Left ventricle myocardium superior (tissue), 1 donor: ENCODE measurements at regions not wholly inside any gene's neighbourhood (a gene's known extent, or its start where the extent isn't known, plus 50 kb on each side); places are given as distances from the start of the nearest gene placed in this dataset.
A peak's percentile ranks its signal among the peaks of the same experiment; 100 is the strongest.
"Not testable (repeated sequence)": the region's sequence is repeated elsewhere in the genome, so short reads cannot be mapped to it uniquely, and the experiment has no call there.

Experiments
- ATAC-seq: fragments of 200-7000 bp; cut with Tn5 transposase; one replicate; pipeline ENCODE4 v1.9.1; 2020; ENCODE audit warnings: mild to moderate bottlenecking, moderate library complexity
- DNase-seq: peaks from one replicate; pipeline ENCODE4 v3.0.0-alpha.2; 2020
- intact Hi-C: fragments of 100-400 bp; cut with micrococcal nuclease; formaldehyde crosslinking; loops from one replicate; pipeline ENCODE4 v1.11.0; 2022
- donor health status: DM: no; HTN: yes; CAD: no; lungs with severe emphysema.

DNA sequence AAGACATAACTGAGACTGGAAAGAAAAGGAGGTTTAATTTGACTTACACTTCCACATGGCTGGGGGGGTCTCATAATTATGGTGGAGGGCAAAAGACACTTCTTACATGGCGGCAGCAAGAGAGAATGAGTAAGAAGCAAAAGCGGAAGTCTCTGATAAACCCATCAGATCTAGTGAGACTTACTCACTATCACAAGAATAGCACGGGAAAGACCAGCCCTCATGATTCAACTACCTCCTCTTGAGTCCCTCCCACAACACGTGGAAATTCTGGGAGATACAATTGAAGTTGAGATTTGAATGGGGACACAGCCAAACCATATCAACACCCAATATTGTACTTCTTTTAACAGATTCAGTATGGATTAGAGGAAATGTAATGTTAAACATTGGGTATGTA, 646.6 kb downstream of the ANKRD50 start:
- ATAC-seq, result no peak
- intact Hi-C loops, result no loop called here
- no peak for DNase-seq

DNA sequence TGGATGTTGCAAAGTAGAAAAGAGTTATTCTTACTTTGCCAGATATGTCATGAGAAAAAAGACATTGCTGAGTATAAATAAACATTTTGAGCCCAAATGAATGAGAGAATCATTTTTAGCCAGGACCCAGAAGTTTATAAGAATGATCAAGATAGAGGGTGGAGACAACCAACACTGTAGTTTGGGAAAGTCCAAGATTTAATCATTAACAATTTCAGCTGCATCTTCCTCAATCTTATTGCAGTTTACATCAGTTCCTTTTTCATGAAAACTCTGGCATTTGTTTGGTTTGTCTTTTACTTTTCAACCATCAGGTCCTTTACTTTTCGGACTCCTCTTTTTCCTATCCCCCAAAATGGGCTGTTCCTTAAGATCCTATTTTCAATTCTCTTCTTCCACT, 645.9 kb downstream of the ANKRD50 start:
- intact Hi-C loops, result no loop called here
- DNase-seq, result no peak
- ATAC-seq, result no peak

DNA sequence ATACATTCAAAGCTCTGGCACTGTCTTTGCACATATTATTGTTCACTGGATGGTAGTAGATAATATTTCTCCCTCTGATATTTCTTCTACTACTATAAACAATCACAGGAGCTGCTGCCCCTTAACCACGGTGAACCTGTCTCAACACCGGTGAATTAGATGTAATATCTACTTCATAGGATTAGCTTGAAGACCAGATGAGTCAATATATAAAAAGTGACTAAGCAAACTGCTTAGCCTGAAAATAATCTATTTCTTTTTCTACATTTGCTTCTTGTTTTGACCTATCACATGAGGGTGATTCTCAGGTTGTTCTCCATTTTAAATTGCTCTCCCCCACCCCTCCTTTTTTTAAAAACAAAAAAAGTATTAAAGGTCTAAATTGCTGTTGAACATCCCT, 645.5 kb downstream of the ANKRD50 start:
- DNase-seq (no peak), ATAC-seq (no peak)
- intact Hi-C loops, result no loop called here

DNA sequence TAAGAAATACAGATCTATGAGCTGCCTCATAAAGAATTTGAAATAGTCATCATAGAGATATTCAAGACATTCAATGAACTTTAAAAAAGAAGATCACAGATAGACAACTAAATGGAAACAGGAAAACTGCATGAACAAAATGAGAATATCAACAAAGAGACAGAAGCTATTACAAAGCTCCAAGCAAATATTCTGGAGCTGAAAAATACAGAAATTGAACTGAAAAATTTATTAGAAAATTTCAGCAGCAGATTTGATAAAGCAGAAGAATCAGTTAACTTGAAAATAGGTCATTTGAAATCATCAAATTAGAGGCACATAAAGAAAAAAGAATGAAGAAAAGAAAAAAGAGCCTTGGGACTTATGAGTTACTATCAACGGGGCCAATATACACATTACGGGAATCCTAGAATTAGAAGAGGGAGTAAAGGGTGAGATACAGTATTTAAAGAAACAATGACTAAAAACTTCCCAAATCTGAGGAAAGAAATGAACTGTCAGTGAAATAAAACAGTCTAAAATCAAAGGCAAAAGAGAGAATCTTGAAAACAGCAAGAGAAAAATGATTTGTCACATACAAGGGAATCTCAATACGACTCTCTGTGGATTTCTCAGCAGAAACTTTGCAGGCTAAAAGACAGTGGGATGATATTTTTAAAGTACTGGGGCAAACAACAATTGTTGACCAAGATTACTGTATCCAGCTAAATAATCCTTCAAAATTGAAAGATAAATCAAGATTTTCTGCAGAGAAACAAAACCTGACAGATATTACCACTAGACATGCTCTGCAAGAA, 641.6 kb downstream of the ANKRD50 start:
- DNase-seq (no peak), ATAC-seq (no peak)
- intact Hi-C loops, result no loop called here

DNA sequence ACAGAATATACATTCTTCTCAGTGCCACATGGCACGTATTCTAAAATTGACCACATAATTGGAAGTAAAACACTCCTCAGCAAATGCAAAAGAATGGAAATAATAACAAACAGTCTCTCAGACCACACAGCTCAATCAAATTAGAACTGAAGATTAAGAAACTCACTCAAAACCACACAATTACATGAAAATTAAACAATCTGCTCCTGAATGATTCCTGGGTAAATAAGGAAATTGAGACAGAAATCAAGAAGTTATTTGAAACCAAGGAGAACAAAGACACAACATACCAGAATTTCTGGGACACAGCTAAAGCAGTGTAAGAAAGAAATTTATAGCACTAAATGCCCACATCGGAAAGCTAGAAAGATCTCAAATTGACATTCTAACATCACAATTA, 637.3 kb downstream of the ANKRD50 start:
- DNase-seq, intact Hi-C loops, ATAC-seq: not testable (repeated sequence)

DNA sequence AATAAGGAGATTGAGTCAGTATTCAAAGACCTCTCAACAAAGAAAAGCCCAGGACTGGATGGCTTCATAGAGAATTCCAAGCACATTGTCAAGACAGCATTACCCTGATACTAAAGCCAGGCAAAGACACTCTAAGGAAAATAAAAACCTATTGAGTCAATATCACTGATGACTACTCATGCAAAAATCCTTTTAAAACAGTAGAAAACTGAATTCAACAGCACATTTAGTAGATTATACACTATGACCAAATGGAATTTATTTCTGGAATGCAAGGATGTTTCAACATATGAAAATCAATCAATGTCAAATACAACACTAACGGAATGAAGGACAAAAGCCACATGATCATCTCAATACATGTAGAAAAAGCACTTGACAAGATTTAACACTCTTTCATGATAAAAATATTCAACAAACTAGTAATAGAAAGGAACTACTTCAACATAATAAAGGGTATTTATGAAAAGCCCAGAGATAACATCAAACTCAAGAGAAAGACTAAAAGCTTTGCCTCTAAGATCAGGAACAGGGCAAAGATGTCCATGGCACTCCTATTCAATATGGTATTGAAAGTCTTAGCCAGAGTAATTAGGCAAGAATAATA, 633.3 kb downstream of the ANKRD50 start:
- no peak for DNase-seq
- intact Hi-C loops, result no loop called here

DNA sequence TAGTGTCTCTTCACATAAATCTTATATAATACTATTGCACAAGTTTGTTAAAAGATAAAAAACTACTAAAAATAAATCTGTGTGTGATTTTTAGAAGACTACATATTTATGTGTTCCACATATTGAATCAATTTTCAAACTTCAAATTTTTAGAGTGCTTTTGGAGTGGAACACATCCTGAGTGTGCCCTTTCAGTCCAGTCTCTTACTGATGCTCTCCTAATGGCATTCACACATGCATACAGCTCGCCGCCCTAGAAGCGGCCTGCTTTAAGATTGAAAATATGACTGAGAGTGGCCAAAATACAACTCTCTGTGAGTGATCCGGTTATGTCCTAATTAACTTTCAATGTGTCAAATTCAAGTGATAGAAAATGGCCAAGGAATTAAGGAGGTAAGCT, 628.8 kb downstream of the ANKRD50 start:
- intact Hi-C loops, result no loop called here
- ATAC-seq, result no peak

More for the DNA sequence above, 633.3 kb downstream of the ANKRD50 start:
- no peak for ATAC-seq

DNA sequence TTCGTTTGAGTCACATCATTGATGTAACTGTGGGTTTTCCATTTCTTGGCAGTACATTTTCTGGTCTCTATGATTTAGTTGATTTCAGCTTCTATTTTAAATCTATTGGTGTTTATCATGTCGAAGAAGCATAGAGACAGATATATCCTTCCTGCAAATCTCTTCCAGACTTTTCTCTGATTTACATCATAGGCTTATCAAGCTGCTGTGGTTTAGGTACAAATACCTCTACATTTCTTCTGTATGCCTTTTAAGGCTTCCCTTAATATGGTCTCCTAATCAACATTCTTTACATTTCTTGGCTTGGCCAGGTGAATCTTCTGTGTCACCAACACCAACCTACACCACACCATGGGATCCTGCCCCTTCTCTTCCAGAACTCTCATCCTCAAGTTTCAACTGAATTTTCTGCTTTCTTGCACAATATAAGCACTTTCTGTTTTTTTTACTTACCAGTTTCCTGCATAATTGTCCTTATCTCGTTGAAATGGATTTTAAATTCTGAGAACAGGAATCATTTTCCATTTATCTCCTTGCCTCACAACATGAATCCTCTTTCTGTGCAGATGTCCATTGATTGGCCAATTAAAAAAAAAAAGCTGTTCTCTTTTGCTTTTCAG, 626.9 kb downstream of the ANKRD50 start:
- ATAC-seq (no peak), DNase-seq (no peak)
- intact Hi-C loops, result no loop called here

More for the DNA sequence above, 628.8 kb downstream of the ANKRD50 start:
- DNase-seq, result no peak

DNA sequence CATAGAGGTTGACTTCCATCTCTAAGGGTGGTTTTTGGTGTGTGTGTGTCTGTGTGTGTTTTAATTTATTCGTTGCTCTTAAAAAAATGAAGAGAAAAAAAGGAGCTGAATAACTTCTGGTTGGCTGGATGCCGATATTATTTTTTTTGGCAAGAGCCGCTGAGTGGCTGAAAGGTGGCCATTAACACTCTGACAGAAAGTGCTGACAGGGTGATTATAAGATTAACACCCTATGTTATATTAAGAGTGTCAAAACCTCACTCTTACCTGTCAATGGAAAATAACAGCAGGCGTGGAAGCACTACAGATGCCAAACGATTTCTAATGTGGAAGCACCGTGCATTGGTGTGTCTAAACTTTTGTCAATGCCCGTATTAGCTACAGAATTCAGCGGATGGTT, 622.5 kb downstream of the ANKRD50 start:
- intact Hi-C loops, result no loop called here
- peak; percentile 38 for ATAC-seq
- DNase-seq, result no peak

DNA sequence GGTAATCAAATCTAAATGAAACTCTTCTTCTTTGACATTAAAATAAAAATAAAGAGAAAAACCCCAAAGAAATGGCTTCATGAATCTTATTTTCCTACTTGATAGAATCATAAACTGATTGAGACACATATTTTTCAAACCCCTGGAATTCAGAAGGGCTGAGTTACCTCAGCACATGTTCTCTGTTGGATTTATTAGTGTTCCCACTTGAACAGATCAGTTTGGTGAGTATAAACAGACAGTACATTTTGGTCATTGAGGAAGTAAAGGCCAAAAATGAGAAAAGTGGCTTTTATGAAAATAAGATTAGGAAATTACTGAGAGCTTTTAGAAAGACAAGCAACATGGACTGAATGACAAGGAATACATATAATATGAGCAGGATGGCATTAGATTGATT, 620.4 kb downstream of the ANKRD50 start:
- ATAC-seq, result peak; percentile 22
- DNase-seq, result no peak
- intact Hi-C loops, result no loop called here

DNA sequence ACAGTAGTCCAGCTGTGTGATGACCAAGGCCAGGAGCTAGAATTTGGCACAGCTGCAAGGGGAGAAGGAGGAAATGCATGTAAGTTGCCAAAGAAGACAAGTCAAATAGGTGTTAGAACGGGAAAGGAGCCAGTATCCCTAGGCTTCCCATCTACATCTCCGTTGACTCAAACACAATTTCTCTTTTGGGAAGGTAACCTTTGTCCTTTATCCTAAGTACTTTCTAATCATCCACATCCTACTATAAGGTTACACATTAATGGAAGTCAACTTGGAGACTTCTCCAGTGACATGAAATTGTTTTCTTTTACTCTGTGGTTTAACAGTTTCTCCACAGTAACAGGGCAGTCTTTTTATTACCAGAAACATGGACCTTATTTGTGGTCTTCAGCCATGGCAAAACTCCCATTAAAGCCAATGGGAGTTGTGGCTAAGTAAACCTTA, 620.0 kb downstream of the ANKRD50 start:
- ATAC-seq (peak; percentile 60), DNase-seq (no peak)
- intact Hi-C loops, result no loop called here

DNA sequence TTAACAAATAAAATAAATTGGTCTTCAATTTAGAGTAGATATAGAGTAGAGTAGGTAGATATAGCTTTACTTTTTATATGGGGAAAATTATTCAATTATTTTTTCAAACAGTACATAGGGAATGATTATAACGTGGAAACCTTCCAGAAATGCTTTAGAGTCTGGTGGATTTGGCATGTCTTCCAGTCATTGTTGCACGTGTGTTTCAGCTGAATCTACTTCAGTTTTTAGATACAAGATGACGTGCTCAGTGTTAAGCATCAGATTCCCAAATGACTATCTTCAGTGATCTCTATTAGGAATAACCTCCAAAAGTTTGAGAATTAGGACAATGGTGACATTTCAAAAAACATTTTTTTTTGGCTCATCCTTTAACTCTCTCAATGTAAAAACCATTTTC, 616.9 kb downstream of the ANKRD50 start:
- DNase-seq (no peak), ATAC-seq (peak; percentile 23)
- intact Hi-C loops, result no loop called here

DNA sequence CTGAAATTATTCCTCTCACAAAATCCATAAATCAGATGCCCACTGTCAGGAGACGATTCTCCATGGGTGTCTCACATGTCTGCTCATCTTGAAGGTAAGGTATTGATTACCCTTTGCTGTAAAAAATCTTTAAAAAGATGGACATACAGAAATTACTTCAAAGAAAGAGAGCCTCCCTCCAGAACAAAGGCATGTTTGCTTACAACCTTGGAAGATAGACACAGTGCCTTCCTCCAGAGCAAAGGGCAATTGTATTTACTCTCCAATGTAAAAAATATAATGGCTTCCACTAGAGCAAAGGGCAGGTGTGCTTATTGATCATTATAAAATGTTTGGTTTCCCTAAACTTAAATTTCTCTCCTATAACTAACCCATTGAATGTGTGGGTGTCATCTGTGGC, 616.2 kb downstream of the ANKRD50 start:
- intact Hi-C loops, result no loop called here
- ATAC-seq (no peak), DNase-seq (no peak)

DNA sequence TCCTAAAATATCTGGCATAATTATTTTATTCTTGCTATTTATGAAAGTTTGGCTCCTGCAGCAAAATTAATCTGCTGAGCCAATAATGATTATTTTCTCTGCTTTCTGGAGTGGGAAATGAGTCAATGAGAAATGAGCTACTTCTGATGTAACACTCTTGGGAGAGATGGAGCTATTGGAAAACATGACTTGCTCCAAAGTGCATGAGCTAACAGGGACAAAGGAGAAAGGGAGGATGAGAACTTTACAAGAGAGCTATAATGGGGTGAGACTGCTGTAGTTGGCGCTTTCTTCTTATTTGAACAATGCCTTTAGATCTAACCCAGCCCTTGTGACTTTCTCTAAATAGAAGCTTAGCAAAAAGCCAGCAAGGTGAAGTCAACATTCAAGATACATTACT, 615.1 kb downstream of the ANKRD50 start:
- DNase-seq (no peak), ATAC-seq (peak; percentile 84)
- intact Hi-C loops, result no loop called here

DNA sequence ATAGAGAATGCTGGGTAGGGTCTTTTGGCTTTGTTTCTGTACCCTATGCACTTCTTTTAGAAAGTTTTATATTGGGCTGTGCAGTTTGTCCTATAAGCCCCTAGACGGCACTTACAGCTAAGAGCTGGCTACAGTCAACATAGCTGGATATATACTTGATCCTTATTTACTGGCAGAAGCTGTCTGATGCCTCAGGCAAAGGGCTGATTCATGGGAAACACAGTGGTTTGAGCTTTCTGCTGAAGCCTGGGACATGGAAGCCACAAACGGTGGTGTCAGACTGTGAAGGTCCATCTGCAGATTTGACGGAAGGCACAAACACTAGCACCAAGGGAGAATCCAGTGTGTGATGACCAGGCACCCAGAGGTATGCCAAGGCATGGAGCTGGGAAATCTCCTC, 608.4 kb downstream of the ANKRD50 start:
- DNase-seq (no peak), ATAC-seq (no peak)
- intact Hi-C loops, result no loop called here

DNA sequence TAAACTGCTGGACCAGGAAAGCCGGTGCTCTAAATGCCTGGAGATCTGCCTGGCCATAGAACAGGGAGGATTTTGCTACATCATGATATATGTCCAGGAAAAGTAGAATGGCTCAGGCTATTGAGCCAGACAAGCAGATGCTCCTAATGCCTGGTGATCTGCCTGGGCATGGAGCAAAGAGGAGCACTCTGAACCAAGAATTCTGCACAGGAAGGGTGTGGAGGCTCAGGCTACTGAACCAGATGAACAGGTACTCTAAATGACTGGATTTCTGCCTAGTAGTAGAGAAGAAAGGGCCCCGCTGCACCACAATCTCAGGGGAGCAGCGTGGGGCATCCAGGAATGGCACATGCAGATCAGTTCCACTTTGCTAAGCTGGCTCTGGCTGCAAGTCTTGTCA, 607.9 kb downstream of the ANKRD50 start:
- ATAC-seq, result no peak
- intact Hi-C loops, result no loop called here
- DNase-seq, result no peak

DNA sequence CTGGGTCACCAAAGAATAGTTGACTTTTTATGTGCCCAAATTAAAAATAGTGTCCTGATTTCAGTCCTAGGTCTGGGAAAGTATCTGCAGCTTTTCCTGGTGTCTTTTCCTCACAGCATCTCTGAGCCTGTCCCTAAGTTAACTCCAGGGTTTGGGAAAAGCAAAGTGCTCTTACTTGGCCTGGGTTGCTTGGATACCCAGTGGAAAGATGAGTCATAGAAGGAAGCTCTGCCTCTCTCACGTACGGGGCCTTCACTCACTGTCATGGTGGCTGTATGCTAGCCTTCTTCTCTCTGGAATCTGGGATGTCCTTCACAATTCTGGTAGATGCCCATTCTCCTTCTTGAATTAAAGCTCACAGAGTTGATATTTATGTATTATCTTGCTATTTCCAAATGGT, 607.3 kb downstream of the ANKRD50 start:
- DNase-seq (no peak), ATAC-seq (peak; percentile 30)
- intact Hi-C loops, result no loop called here

DNA sequence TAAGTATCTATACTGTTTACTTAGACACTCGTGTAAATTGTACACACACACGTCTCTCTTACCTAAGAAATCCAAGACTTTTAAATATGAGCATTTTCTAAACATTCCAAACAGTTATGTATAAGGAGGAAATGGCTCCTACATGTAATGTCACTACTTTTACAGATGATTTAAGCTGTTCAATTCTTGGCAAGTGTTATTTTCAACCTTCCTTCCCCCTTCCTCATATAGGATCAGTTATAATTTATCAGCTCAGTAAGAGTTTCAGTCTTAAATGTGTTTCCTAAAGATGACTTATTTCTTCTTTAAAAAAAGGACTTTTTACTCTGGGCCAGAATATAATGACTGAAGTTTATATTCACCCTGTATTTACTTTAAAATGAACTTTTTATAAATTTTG, 601.1 kb downstream of the ANKRD50 start:
- intact Hi-C loops, result loop anchor here (10.0 kb wide), 2 partner anchors 337 to 1007 kb away; no protein-coding TSS in a partner anchor

DNA sequence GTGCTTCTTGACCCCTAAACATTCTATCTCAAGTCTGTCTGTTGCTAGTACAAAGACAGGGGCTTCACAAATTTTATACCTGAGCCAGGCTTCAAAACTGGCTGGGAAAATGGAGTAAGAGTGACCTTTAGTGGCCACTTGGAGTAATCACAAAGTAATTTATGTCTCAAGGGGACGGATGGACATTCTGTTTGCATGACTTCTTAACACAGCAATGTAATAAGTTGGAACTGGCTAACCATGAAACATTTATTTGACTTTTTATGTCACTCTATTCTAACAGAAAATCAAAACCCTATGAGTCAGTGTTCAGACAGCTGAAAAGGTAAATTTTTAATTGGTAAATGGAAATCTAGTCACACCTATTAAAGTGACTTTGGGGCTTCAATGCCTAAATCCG, 600.6 kb downstream of the ANKRD50 start:
- peak; percentile 93 for ATAC-seq
- intact Hi-C loops, result loop anchor here (10.0 kb wide), 2 partner anchors 337 to 1007 kb away; no protein-coding TSS in a partner anchor
- DNase-seq, result no peak

More for the DNA sequence above, 601.1 kb downstream of the ANKRD50 start:
- ATAC-seq, result no peak
- no peak for DNase-seq

DNA sequence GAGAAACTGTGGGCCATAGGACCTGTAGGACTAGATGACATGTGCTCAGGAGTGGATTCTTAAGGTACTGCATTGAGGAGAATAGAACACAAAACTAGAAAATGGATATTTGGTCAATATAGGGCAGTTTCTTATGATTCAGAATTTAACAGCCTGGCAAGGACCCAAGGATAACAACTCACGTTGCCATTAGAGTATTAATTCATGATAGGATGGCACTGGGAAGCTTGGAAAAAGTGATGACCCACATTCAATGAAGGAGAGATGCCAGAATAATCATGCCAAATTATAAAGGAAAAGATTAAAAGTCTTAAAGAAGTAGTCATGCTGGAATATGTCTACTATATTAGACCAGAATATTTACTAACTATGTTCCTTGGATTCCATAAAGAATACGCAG, 594.5 kb downstream of the ANKRD50 start:
- ATAC-seq, result no peak
- intact Hi-C loops, result loop anchor here (10.0 kb wide), 2 partner anchors 343 to 1013 kb away; no protein-coding TSS in a partner anchor
- no peak for DNase-seq
